Endothelial cell (in vitro differentiated cells): ENCODE measurements at regions not wholly inside any gene's neighbourhood (a gene's known extent, or its start where the extent isn't known, plus 50 kb on each side); places are given as distances from the start of the nearest gene placed in this dataset.

Source experiments
- DNase-seq: peaks from one replicate; pipeline ENCODE4 v3.0.0; 2021; ENCODE audit warnings: low spot score
- H3K27ac Mint-ChIP-seq: one replicate; pipeline ENCODE4 v1.8.0; 2021; ENCODE audit warnings: mixed read lengths, inconsistent platforms; ENCODE audit not compliant: unreplicated experiment
- H3K27me3 Mint-ChIP-seq: one replicate; pipeline ENCODE4 v1.8.0; 2021; ENCODE audit warnings: mild to moderate bottlenecking, moderate library complexity, mixed read lengths, inconsistent platforms; ENCODE audit not compliant: unreplicated experiment
- H3K36me3 Mint-ChIP-seq: one replicate; pipeline ENCODE4 v1.8.0; 2021; ENCODE audit warnings: mild to moderate bottlenecking, low read depth, mixed read lengths, inconsistent platforms; ENCODE audit not compliant: unreplicated experiment
- H3K4me1 Mint-ChIP-seq: one replicate; pipeline ENCODE4 v1.8.0; 2021; ENCODE audit warnings: mild to moderate bottlenecking, mixed read lengths, inconsistent platforms; ENCODE audit not compliant: unreplicated experiment
- H3K4me3 Mint-ChIP-seq: one replicate; pipeline ENCODE4 v1.8.0; 2021; ENCODE audit warnings: mild to moderate bottlenecking, mixed read lengths, inconsistent platforms; ENCODE audit not compliant: unreplicated experiment
- H3K9me3 Mint-ChIP-seq: one replicate; pipeline ENCODE4 v1.8.0; 2021; ENCODE audit warnings: mixed read lengths, inconsistent platforms; ENCODE audit not compliant: unreplicated experiment
- CTCF ChIP-seq: fragments of 200-600 bp; sonication (generic); IDR thresholded peaks from one replicate; pipeline ENCODE4 v1.5.0; 2021; ENCODE audit warnings: antibody characterized with exemption; ENCODE audit not compliant: unreplicated experiment

- Mint-ChIP-seq H3K27ac (no peak overlapping the region), H3K36me3 (no peaks in the 10 kb centered on the region), H3K9me3 (no peaks in the 10 kb centered on the region), H3K4me1 (no peaks in the 10 kb centered on the region), H3K4me3 (no peak overlapping the region), H3K27me3 (peaks cover 1% of the 10 kb centered on the region)
- TF ChIP-seq CTCF = no peak
- DNase-seq = no peak
Observed at GRCh38 chr14:44412858-44413569, 94.1 kb downstream of the FSCB start.

GRCh38 chr14:44405011-44405486 is 102.0 kb downstream of the FSCB start:
- no peaks in the 10 kb centered on the region for H3K36me3 Mint-ChIP-seq
- no peak overlapping the region for H3K4me3 Mint-ChIP-seq
- H3K27ac Mint-ChIP-seq = no peak overlapping the region
- DNase-seq = no peak
- H3K27me3 Mint-ChIP-seq = peaks cover 1% of the 10 kb centered on the region
- TF ChIP-seq CTCF = no peak
- peaks cover 4% of the 10 kb centered on the region for H3K4me1 Mint-ChIP-seq
- H3K9me3 Mint-ChIP-seq = no peaks in the 10 kb centered on the region

- no peak overlapping the region for H3K27ac Mint-ChIP-seq
- H3K4me1 Mint-ChIP-seq = peaks cover 4% of the 10 kb centered on the region
- H3K36me3 Mint-ChIP-seq = no peaks in the 10 kb centered on the region
- no peaks in the 10 kb centered on the region for H3K9me3 Mint-ChIP-seq
- no peak for DNase-seq
- peaks cover 3% of the 10 kb centered on the region for H3K27me3 Mint-ChIP-seq
- H3K4me3 Mint-ChIP-seq = no peak overlapping the region
- no peak for TF ChIP-seq CTCF
Observed at GRCh38 chr14:44404599-44404998, 102.5 kb downstream of the FSCB start.

GRCh38 chr14:44404036-44404435 is 103.0 kb downstream of the FSCB start:
- H3K9me3 Mint-ChIP-seq = no peaks in the 10 kb centered on the region
- TF ChIP-seq CTCF = no peak
- DNase-seq = no peak
- no peak overlapping the region for H3K27ac Mint-ChIP-seq
- peaks cover 3% of the 10 kb centered on the region for H3K27me3 Mint-ChIP-seq
- H3K4me3 Mint-ChIP-seq = no peak overlapping the region
- H3K36me3 Mint-ChIP-seq = no peaks in the 10 kb centered on the region
- H3K4me1 Mint-ChIP-seq = peaks cover 4% of the 10 kb centered on the region

- Mint-ChIP-seq H3K4me3 (no peak overlapping the region), H3K9me3 (no peaks in the 10 kb centered on the region), H3K27ac (no peak overlapping the region), H3K36me3 (no peaks in the 10 kb centered on the region), H3K27me3 (peaks cover 3% of the 10 kb centered on the region), H3K4me1 (peaks cover 4% of the 10 kb centered on the region)
- TF ChIP-seq CTCF = no peak
- no peak for DNase-seq
Observed at GRCh38 chr14:44403193-44403592, 103.9 kb downstream of the FSCB start.
